ENCODE measurements at regions not wholly inside any gene's neighbourhood (a gene's known extent, or its start where the extent isn't known, plus 50 kb on each side); places are given as distances from the start of the nearest gene placed in this dataset.

GRCh38 chr12:4203772-4204376 is 69.7 kb upstream of the CCND2 start:
- no peak for DNase-seq
- H3K4me1 Mint-ChIP-seq = peaks cover 57% of the 10 kb centered on the region
- Histone ChIP-seq H3K27ac (ENCODE audit: low read depth, low read length) (no peak overlapping the region), H3K27me3 (ENCODE audit: control insufficient read depth, insufficient read depth, low read length, poor library complexity, severe bottlenecking) (peaks cover 4% of the 10 kb centered on the region), H3K4me1 (ENCODE audit: control insufficient read depth, insufficient read depth, low read length) (peaks cover 21% of the 10 kb centered on the region), H3K9ac (ENCODE audit: extremely low read depth, low read length, poor library complexity, severe bottlenecking) (no peak overlapping the region), H3K36me3 (ENCODE audit: control insufficient read depth, insufficient read depth, low read length) (no peaks in the 10 kb centered on the region), H3K4me3 (ENCODE audit: low read length) (no peak overlapping the region), H3K9me3 (ENCODE audit: control insufficient read depth, low read length) (peaks cover 5% of the 10 kb centered on the region)
- no peak for TF ChIP-seq CTCF (conservative IDR thresholded peaks at IDR 0.05)
- WGBS, 2 experiments (ENCODE audit: insufficient coverage in 1 of 2, insufficient read length in 1 of 2) = 38 to 43% methylated on average over 2 to 3 of the region's 3 CpGs
- peaks cover 13% of the 10 kb centered on the region for H3K27me3 Mint-ChIP-seq (ENCODE audit: insufficient read depth)
- H3K27ac Mint-ChIP-seq = no peak overlapping the region
- H3K9me3 Mint-ChIP-seq = peaks cover 9% of the 10 kb centered on the region
- H3K4me3 Mint-ChIP-seq = no peak overlapping the region
- H3K36me3 Mint-ChIP-seq (ENCODE audit: low read depth) = no peaks in the 10 kb centered on the region

GRCh38 chr12:4202918-4203317 is 70.6 kb upstream of the CCND2 start:
- TF ChIP-seq CTCF (conservative IDR thresholded peaks at IDR 0.05) = no peak
- peaks cover 27% of the 10 kb centered on the region for H3K4me1 ChIP-seq (ENCODE audit: control insufficient read depth, insufficient read depth, low read length)
- peaks cover 12% of the 10 kb centered on the region for H3K9me3 Mint-ChIP-seq
- peaks cover 5% of the 10 kb centered on the region for H3K9me3 ChIP-seq (ENCODE audit: control insufficient read depth, low read length)
- no peaks in the 10 kb centered on the region for H3K36me3 Mint-ChIP-seq (ENCODE audit: low read depth)
- no peak overlapping the region for H3K4me3 Mint-ChIP-seq
- peaks cover 66% of the 10 kb centered on the region for H3K4me1 Mint-ChIP-seq
- no peak overlapping the region for H3K27ac Mint-ChIP-seq
- 79 to 90% methylated on average over 3 to 5 of the region's 5 CpGs for WGBS, 2 experiments (ENCODE audit: insufficient coverage in 1 of 2, insufficient read length in 1 of 2)
- no peak for DNase-seq
- H3K4me3 ChIP-seq (ENCODE audit: low read length) = no peak overlapping the region
- no peaks in the 10 kb centered on the region for H3K36me3 ChIP-seq (ENCODE audit: control insufficient read depth, insufficient read depth, low read length)
- peaks cover 4% of the 10 kb centered on the region for H3K27me3 ChIP-seq (ENCODE audit: control insufficient read depth, insufficient read depth, low read length, poor library complexity, severe bottlenecking)
- H3K9ac ChIP-seq (ENCODE audit: extremely low read depth, low read length, poor library complexity, severe bottlenecking) = no peak overlapping the region
- H3K27ac ChIP-seq (ENCODE audit: low read depth, low read length) = no peak overlapping the region
- H3K27me3 Mint-ChIP-seq (ENCODE audit: insufficient read depth) = peaks cover 17% of the 10 kb centered on the region

GRCh38 chr12:4202487-4202886 is 71.1 kb upstream of the CCND2 start:
- no peak for DNase-seq
- Mint-ChIP-seq H3K4me1 (peaks cover 71% of the 10 kb centered on the region), H3K27me3 (ENCODE audit: insufficient read depth) (peaks cover 17% of the 10 kb centered on the region), H3K9me3 (peaks cover 12% of the 10 kb centered on the region), H3K4me3 (no peak overlapping the region), H3K36me3 (ENCODE audit: low read depth) (no peaks in the 10 kb centered on the region), H3K27ac (no peak overlapping the region)
- Histone ChIP-seq H3K4me1 (ENCODE audit: control insufficient read depth, insufficient read depth, low read length) (peaks cover 32% of the 10 kb centered on the region), H3K9me3 (ENCODE audit: control insufficient read depth, low read length) (peaks cover 5% of the 10 kb centered on the region), H3K27me3 (ENCODE audit: control insufficient read depth, insufficient read depth, low read length, poor library complexity, severe bottlenecking) (peaks cover 4% of the 10 kb centered on the region), H3K36me3 (ENCODE audit: control insufficient read depth, insufficient read depth, low read length) (no peaks in the 10 kb centered on the region), H3K4me3 (ENCODE audit: low read length) (no peak overlapping the region), H3K27ac (ENCODE audit: low read depth, low read length) (no peak overlapping the region), H3K9ac (ENCODE audit: extremely low read depth, low read length, poor library complexity, severe bottlenecking) (no peak overlapping the region)
- WGBS, 2 experiments (ENCODE audit: insufficient coverage in 1 of 2, insufficient read length in 1 of 2) = 78 to 83% methylated on average over 6 to 7 of the region's 7 CpGs
- TF ChIP-seq CTCF (conservative IDR thresholded peaks at IDR 0.05) = no peak

Measured in endodermal cell (in vitro differentiated cells).